Activated CD8-positive, alpha-beta memory T cell treated with anti-CD3 and anti-CD28 coated beads, Interleukin-2, amount 50 U/mL, for 4 hours (primary cell): ENCODE measurements at regions not wholly inside any gene's neighbourhood (a gene's known extent, or its start where the extent isn't known, plus 50 kb on each side); places are given as distances from the start of the nearest gene placed in this dataset.
"Not testable (repeated sequence)": the region's sequence is repeated elsewhere in the genome, so short reads cannot be mapped to it uniquely, and the experiment has no call there.

Experiments
- DNase-seq: peaks from one replicate; pipeline ENCODE4 v3.0.0-alpha.2; 2020

DNA sequence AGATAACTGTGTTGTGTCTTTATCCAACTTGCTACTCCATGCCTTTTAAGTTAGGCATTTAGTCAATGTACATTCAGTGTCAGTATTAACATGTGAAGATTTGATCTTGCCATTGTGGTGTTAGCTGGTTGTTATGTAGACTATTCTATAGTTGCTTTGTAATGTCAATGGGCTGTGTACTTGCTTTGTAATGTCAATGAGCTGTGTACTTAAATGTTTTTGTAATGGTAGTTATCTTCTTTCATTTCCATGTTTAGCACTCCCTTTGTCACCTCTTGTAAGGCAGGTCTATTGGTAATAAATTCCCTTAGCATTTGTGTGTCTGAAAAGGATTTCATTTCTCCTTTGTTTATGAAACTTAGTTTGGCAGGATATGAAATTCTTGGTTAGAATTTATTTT lies 53.4 kb downstream of the MC4R start:
- no peak for DNase-seq

DNA sequence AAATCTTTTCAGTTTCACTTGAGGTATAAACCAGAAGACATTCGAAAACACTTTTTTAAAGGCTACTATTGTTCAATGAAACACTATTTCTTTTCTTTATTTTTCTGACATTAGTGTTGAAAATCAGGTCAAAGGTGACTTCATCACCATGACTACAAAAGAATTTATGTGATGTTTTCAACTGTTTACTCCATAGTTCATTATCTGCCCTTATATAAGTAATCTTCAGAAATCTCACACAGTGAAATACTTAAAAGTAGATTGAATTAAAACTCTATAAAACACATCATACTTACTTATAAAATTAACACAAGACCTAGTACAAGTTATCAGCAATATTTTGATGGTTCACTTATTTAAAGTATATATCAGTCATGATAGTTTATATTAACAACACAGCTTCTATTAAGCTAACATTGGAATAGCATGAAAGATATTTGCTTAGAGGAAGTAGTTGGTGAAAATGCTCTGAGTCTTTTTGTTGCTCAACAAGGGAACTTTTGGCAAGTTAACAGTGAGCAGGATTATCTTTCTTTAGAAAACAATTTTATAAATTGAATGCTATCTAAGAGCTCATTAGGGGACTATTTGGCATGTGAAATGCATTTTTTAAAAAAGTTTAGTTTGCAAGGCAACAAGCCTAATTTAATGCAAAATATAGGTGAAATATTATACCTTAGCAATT lies 60.8 kb downstream of the MC4R start:
- no peak for DNase-seq

DNA sequence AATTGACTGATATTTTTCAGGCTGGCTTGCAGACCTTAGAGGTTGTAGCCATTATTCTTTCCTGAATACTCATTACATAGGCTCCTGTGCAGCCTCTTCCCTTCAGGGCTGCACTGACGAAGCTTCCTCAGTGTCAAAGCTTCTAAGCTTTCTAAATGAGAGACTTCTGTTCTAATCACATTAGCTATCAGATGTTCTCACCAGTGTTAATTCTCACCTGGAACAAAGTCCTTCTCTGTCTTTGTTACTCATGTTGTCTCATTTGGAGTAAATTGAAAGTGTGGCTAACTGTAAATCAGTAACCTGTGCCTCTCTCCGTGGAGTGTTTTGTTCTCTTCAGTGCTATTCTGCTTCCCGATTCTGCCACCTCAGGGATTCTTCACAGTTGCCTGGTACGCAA lies 76.9 kb downstream of the MC4R start:
- DNase-seq: no peak

DNA sequence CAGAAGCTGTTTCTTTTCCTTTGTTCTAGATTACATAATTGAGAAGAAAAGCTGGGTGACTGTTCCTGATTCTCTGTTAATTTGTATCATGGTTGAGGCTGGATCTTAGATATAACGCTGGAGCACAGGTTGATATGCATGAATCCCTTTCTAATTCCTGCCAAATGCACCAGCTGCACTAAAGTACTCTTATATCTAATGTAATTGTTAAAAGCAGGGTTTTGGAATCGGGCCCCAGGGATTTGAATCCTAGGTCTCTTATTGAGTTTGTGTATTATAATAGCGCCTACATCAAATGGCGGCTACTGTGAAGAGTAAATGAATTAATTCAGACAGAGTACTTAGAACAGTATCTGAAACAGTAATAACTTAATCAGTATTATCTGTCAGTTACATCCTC lies 80.4 kb downstream of the MC4R start:
- no peak for DNase-seq

DNA sequence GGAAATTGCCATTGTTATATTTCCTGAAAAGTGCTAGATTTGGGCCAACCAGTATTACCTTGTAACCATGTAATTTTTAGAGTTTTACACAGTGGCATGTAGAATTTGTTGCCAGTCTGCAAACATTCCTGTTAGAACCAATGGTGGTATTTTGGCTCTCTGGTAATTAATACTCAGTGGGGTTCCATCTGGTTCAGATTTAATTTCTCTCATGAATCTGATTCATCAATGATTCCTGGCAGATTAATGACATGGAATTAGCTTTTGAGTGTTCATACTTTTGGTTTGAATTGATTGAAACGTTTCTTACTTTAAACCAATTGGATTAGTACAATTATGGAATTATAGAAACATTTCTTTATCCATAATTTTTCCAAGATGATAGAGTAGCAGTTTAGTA lies 93.2 kb downstream of the MC4R start:
- no peak for DNase-seq

DNA sequence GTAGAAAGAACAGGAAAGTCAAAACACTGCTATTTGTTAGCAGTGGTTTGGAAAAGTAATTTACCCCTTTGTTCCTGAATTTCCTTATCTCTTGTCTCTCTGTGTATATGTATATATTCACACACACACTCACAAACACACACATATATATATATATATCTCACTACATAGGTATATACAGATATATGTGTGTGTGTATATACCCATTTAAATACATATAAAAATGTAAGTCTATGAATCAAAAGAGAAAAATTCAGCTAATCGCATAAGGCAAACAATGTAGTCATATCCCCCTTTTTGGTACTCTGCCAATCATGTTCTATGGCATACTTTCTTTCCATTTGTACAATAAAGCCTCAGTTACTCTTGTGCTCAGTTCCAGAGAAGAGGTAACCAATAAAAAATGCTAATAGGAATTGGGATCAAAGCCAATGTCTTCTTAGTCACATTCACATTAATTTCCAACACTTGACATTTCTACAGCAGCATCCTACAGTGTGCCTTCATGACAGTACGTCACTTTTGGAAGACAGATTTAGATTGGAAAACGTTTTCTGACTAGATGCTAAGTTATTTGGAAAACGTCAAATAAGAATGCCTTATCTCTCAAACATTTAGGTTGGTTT lies 94.6 kb downstream of the MC4R start:
- DNase-seq: no peak

DNA sequence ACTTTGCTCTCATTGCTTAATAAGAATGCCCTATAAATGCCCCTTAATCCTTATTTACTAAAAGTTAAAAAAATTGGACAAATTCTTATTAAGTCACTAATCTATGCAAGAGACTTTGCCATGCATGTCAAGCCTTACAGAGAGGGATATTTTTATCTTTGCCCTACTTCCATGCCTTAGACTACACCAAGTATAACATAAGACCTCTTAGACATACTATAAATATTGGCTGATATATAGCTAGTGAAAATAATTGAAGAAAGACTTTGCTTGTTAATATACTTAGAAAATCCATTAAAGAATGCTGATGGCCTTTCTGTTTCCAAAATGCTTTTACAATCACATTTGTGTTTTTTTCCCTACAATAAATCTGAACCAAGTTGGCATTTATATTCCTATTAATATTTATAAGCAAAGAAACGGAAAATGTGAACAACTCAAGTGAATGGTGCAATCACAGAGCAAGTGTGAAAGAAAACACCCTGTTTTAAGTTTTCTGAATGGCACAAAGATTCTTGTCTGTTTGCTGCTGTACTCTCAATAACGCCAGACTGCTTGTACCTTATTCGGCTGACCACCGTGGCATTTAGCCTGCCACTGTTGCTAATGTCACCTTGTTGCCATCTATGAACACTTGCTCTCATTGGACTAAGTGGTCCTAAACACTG lies 105.0 kb downstream of the MC4R start:
- no peak for DNase-seq

DNA sequence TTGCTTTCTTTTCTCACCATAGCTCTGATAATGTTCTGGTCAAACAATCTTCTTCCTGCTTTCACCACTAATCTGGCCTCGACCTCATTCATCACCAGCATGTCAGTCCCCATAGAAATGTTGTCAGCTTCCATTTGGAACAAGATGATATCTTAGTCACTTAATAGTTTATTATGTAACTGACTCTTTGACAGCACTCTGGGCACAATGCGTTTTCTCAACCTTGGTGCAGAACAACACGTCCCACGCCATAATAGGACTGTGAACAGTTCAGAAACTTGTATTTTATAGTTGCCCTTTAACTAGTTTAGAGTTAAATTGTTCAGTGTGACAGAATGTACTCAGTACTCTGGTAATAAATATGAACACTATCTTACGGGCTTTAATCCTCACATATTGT lies 106.0 kb downstream of the MC4R start:
- no peak for DNase-seq

DNA sequence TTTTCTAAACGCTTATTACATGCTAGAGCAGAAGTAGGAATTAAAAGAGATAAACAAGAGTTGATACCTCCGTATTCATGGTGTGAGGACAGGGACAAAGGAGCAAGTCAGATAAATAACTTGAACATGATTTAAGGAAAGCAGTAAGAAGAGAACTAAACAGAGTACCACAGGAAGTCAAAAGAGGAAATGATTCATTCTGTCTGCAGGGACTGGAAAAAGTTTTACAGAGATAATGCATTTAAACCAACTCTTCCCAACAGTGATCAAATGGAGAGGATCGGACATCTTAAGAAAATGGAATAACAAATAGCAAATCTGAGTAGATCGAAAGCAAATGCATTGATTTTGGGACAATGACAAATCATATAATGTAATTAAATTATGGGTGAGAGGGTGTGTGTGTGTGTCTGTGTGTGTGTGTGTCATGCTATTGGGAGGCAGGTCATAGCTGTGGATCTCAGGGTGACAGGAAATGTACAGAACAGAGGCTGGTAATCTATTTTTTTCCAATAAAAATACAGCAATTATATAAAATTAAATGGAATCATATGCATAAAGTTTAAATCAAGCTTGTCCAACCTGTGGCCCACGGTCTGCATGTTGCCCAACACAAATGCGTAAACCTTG lies 113.4 kb downstream of the MC4R start:
- DNase-seq: no peak

DNA sequence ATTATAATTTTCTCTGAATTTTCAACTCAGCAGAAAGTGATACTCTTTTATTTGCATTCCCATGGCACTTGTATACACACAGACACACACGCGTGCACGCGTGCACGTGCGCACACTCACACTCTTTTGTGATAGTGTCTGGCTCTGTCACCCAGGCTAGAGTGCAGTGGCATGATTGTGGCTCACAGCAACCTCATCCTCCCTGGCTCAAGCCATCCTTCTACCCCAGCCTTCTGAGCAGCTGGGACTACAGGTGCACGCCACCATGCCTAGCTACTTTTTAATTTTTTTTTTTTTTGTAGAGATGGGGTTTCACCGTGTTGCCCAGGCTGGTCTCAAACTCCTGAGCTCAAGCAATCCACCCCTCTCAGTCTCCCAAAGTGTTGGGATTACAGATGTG lies 123.2 kb downstream of the MC4R start:
- DNase-seq: no peak

DNA sequence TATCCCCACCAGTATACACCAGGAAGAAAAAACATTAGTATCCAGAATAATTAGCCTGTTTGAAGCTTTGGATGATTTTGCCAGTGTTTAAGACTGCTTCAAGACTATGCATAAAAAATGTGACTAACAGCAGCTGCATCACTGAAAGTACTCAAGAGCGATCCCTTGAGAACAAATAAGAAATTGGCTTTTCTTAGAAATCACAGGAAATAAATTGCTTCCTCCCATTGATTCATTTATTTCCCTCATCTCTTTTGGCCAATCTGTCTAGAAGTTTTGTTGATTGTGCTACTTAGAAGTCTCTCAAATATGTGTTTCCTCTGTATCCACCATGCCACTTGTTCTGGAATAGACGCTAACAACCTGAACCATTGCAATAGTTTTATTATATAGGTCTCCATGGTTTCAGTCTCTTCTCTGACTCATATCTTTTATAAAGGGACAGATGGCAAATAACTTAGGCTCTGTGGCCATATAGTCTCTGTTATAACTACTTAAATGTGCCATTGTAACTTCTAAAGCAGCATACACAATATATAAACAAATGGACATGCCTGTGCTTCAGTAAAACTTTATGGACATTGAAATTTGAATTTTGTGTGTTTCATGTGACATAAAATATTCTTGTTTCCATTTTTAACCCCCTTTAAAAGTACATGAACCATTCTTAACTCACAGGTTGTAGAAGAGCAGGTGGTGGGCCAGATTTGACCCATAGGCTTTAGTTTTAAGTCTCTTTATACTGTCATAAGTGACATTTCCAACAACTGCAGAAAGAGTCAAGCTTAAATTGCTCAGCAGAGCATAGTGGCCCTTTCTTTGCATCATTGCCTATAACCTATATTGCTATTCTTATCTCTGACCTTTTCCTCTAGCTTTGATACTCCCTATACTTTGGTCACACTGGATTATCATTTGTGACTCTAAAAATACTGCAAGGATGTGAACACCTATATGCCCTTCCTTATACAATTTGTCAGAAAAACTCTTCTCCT lies 123.9 kb downstream of the MC4R start:
- DNase-seq: no peak

DNA sequence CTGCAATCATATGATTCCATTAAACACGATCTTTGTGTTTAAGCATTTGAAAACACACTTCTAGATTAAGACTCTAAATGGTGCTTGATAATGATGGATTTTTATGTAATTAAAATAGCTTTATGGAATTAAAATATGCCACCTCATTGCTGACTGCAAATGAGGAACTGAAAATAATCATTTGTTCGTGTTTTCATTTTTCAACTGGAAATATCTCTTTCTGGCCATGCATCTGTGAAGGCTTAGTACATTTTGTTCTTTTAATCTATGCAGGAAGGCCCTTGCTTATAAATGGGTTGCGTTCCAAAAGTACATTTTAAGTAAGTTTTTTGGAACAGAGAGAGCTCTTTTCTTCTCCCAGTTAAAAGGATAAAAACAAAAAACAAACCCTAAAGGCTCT lies 125.5 kb downstream of the MC4R start:
- no peak for DNase-seq

DNA sequence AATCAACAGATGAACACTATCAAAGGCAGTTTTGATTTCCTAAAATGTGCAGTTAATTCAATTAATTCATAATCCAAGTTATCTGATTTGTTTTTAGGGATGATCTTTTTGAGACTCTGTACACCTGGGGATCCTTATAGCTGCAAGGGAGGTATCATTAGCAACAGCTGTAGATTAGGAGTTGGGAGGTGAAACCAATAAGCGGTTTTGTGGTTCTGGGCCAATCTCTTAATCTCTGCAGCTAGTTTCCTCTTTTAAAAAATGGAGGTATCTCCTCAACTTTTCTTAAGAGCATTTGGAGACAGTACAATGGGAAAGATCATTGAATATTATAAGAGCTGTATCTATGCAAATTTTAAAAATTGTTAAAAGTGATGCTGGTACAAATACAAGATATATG lies 126.0 kb downstream of the MC4R start:
- DNase-seq: no peak

DNA sequence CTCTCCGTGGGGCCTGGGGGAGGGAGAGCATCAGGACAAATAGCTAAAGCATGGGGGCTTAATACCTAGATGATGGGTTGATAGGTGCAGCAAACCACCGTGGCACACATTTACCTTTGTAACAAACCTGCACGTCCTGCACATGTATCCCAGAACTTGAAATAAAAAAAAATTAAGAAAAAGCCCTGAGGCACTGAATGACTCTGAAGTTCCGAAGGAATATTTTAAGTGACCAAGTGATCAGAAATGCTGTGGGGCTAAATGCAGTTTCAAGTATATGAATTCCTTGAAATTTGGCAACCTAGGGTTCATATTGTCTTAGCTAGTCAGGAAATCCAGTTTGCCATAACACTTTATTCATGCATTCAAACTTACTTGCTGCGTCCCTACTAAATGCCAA lies 127.5 kb downstream of the MC4R start:
- DNase-seq: no peak

DNA sequence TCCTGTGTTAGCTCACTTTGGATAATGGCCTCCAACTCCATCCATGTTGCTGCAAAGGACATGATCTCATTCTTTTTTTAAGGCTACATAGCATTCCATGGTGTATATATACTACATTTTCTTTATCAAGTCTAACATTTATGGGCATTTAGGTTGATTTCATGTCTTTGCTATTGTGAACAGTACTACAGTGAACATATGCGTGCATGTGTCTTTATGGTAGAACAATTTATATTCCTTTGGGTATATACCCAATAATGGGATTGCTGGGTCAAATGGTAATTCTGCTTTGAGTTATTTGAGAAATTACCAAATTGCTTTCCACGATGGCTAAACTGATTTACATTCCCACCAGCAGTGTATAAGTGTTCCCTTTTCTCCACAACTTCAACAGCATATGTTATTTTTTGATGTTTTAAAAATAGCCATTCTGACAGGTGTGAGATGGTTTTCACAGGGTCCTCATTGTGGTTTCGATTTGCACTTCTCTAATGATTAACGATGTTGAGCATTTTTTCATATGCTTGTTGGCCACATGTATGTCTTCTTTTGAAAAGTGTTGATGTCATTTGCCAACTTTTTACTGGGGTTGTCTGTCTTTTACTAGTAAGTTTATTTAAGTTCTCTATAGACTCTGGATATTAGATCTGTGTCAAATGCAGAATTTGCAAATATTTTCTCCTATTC lies 133.4 kb downstream of the MC4R start:
- DNase-seq: not testable (repeated sequence)

DNA sequence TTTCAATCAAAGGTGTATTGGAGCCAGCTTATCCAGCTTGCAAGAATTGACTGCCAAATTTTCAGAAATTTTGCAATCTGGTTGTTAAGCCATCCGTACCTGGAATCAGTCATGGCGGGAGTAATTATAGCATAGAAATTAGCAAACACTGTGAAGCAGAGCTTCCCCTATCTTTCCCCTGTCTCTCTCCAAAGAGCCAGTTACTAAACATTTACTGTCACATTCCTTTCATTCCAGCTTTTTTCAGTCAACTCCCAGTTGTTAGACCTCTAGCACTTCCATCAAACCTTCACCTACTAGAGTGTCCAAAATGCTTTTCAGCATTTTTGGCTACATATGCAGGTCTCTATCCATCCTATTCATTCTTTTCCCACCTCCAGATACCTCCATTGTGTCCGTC lies 137.4 kb downstream of the MC4R start:
- no peak for DNase-seq

DNA sequence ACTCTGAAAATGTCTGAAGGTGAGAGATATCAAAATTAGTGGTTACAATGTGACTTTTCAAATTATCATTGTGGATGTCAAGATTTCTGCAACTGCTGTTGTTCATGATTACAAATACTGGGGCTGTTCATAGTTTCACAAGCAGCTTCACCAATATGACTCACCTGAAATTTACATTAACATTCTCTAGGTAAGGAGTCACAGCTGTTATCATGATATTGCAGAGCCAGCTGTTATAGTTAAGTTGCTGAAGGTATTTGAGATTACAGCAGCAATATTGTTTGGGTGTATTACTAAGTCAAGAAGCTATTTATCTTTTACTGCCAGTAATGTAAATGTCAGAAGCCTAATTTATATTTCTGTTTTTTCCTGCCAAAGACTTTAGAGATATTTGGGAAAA lies 140.0 kb downstream of the MC4R start:
- DNase-seq: no peak

DNA sequence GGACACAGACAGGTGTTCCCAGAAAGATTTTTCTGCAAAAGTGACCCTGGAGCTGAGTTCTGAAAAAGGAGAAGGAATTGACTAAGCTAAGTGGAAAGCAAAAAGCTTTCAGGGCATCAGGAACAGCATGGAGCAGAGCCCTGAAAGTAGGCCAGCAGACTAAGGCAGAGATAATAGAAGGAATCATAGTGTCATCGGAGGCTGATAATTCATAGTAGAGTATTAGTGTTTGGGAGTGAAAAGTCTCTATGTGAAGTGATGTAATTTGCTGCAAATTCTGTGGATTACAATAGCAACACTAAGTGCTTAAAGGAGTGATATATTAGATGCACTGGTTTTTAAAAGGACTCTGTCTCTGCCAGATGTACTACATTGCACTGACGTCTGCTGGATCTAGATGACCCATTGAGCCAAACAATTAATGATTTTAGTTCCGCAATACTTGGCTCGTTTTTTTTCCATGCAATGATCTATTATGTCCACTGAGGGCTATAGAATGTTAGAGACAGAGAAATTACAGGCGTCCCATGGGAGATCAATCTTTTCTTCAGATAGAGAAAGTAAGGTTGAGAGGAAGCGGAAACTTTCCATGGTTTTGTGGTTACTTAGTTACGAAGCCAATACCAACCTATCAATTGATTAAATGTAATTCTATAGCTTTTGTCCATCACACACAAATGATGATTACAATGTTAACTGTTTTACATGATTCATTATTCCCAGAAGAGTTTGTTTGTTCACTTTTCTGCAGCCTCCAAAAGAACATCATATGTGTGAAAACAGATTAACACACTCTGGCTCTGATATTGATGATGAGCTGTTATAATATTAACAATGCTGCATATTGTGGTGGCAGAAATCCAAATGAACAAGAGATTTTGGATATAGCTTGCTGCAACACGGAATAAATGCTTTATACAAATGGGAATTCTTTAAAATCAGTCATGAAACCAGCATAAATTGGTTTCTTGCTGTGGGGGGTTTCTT lies 143.7 kb downstream of the MC4R start:
- DNase-seq: no peak

DNA sequence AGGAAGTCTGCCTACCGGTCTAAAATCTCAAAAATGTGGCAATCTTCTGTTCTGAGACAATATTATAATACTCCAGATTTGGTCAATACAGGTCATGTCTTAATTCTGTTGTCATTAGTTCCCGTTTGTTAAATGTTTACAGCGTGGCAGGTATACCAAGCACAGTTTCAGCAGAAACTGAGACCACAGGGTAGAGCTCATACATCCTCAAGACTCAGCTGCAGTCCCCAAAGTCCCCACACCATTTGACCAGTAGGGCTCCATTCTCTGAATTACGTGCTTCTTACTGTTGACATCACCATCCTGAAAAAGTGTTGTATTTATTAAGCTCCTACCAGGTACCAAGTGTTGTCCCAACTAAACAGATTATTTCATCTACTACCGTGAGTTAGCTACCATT lies 157.1 kb downstream of the MC4R start:
- no peak for DNase-seq

DNA sequence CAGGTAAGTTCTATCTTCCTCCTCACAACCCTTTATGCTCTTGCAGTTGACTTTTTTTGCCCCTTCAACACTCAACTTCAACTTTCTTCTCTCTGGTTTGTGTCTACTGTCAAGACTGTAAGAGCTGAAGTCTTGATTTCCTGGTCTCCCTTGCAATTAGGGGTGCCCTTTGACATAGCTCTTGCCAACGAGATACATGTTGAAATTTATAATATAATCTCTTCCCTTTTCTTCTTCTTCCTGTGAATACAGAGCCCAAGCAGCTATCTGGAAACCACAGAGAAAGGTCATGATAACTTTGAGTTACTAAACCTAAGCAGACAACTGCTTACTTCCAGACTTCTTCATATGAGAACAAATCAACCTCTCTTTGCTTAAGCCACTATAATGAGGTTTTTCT lies 163.5 kb downstream of the MC4R start:
- DNase-seq: no peak

DNA sequence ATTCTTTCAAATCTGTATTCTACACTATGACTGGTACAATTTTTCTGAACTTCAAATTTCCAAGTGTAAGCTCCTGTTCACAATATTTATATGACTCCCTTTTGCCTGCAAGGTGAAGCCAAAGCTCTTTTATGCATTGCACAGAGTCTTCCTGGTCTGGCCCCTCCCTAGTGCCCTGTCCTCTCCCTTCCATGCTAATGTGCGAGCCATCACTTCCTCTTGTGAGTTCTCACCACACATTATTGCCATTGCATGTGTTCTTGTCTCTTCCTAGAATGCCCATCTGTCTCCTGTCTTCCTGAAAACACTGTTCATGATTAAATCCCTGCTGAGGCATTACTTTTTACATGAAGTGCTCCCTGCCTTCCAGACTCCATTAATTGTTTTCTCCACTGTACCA lies 169.9 kb downstream of the MC4R start:
- DNase-seq: no peak
